CD4-positive, CD25-positive, alpha-beta regulatory T cell (primary cell): ENCODE measurements at regions not wholly inside any gene's neighbourhood (a gene's known extent, or its start where the extent isn't known, plus 50 kb on each side); places are given as distances from the start of the nearest gene placed in this dataset.
"Not testable (repeated sequence)": the region's sequence is repeated elsewhere in the genome, so short reads cannot be mapped to it uniquely, and the experiment has no call there.

Experiments used
- ATAC-seq, 2 donors: fragments of 150-1000 bp; cut with Tn5 transposase; one replicate each; pipeline ENCODE4 v1.10.0; 2021; ENCODE audit warnings: low read depth in 2 of 2, moderate number of reproducible peaks in 2 of 2, moderate library complexity in 1 of 2
- DNase-seq, 3 donors: peaks; one replicate each; pipeline versions ENCODE4 v3.0.0 to v3.0.0-alpha.2; 2012 to 2022; ENCODE audit warnings: mixed read lengths in 1 of 3
- H3K27ac ChIP-seq: one replicate; pipeline ENCODE4 v1.7.0; 2013; ENCODE audit warnings: mild to moderate bottlenecking, low read length; ENCODE audit not compliant: insufficient read depth, poor library complexity, severe bottlenecking
- H3K27me3 ChIP-seq: one replicate; pipeline ENCODE4 v1.7.0; 2013; ENCODE audit warnings: low read length; ENCODE audit not compliant: control insufficient read depth, insufficient read depth
- H3K36me3 ChIP-seq: one replicate; pipeline ENCODE4 v1.7.0; 2013; ENCODE audit warnings: mild to moderate bottlenecking, low read length, moderate library complexity; ENCODE audit not compliant: control insufficient read depth, insufficient read depth
- H3K4me1 ChIP-seq: 2 replicates; pipeline ENCODE4 v1.7.0; 2013; ENCODE audit warnings: mild to moderate bottlenecking, low read length; ENCODE audit not compliant: insufficient read depth, control insufficient read depth, poor library complexity, severe bottlenecking
- H3K4me3 ChIP-seq: one replicate; pipeline ENCODE4 v1.7.0; 2013; ENCODE audit warnings: low read depth, mild to moderate bottlenecking, low read length, moderate library complexity
- H3K9me3 ChIP-seq, 2 experiments: 1 replicate in 1 of 2; 2 replicates in 1 of 2; pipeline ENCODE4 v1.7.0; 2013; ENCODE audit warnings: low read length in 2 of 2, mild to moderate bottlenecking in 1 of 2, moderate library complexity in 1 of 2; ENCODE audit not compliant: control insufficient read depth in 2 of 2
- H3K27ac Mint-ChIP-seq, 3 donors: one replicate each; pipeline ENCODE4 v1.8.0; 2020 to 2022; ENCODE audit warnings: mild to moderate bottlenecking in 3 of 3, mixed read lengths in 3 of 3, moderate library complexity in 2 of 3
- H3K27me3 Mint-ChIP-seq: one replicate; pipeline ENCODE4 v1.8.0; 2022; ENCODE audit warnings: mild to moderate bottlenecking, mixed read lengths
- H3K36me3 Mint-ChIP-seq: one replicate; pipeline ENCODE4 v1.8.0; 2020; ENCODE audit warnings: mixed read lengths
- H3K4me1 Mint-ChIP-seq, 4 donors: one replicate each; pipeline ENCODE4 v1.8.0; 2020 to 2022; ENCODE audit warnings: mixed read lengths in 4 of 4, mild to moderate bottlenecking in 1 of 4
- H3K4me3 Mint-ChIP-seq, 4 donors: one replicate each; pipeline ENCODE4 v1.8.0; 2020 to 2022; ENCODE audit warnings: mild to moderate bottlenecking in 4 of 4, mixed read lengths in 4 of 4, moderate library complexity in 3 of 4
- H3K9me3 Mint-ChIP-seq, 7 donors: one replicate each; pipeline ENCODE4 v1.8.0; 2020 to 2022; ENCODE audit warnings: mixed read lengths in 7 of 7, mild to moderate bottlenecking in 3 of 7, moderate library complexity in 2 of 7

GRCh38 chr2:192719629-192720028 lies 524.9 kb upstream of the TMEFF2 start:
- ATAC-seq, result no peak
- no peaks in the 10 kb centered on the region for H3K9me3 ChIP-seq
- no peak overlapping the region for H3K4me3 Mint-ChIP-seq

GRCh38 chr2:192718340-192718739 lies 523.6 kb upstream of the TMEFF2 start:
- H3K36me3 Mint-ChIP-seq, result no peaks in the 10 kb centered on the region
- no peaks in the 10 kb centered on the region for H3K36me3 ChIP-seq
- H3K4me1 Mint-ChIP-seq, result no peaks in the 10 kb centered on the region
- H3K27me3 ChIP-seq, result no peaks in the 10 kb centered on the region
- ATAC-seq (no peak), DNase-seq (no peak)
- H3K27ac ChIP-seq, result no peak overlapping the region
- no peak overlapping the region for H3K4me3 ChIP-seq
- no peak overlapping the region for H3K4me3 Mint-ChIP-seq
- no peak overlapping the region for H3K27ac Mint-ChIP-seq
- no peaks in the 10 kb centered on the region for H3K4me1 ChIP-seq
- no peaks in the 10 kb centered on the region for H3K27me3 Mint-ChIP-seq
- H3K9me3 ChIP-seq, result no peaks in the 10 kb centered on the region
- H3K9me3 Mint-ChIP-seq, result peaks cover 0 to 1% (median 0%) of the 10 kb centered on the region in 7 donors

More at GRCh38 chr2:192719629-192720028, 524.9 kb upstream of the TMEFF2 start:
- no peaks in the 10 kb centered on the region for H3K36me3 Mint-ChIP-seq
- Histone ChIP-seq H3K36me3 (no peaks in the 10 kb centered on the region), H3K27me3 (no peaks in the 10 kb centered on the region), H3K4me1 (no peaks in the 10 kb centered on the region), H3K4me3 (no peak overlapping the region), H3K27ac (no peak overlapping the region)
- no peaks in the 10 kb centered on the region for H3K4me1 Mint-ChIP-seq
- H3K27ac Mint-ChIP-seq, result no peak overlapping the region
- DNase-seq, result no peak
- H3K27me3 Mint-ChIP-seq, result no peaks in the 10 kb centered on the region
- H3K9me3 Mint-ChIP-seq, result peaks cover 0 to 2% (median 0%) of the 10 kb centered on the region in 7 donors

GRCh38 chr2:192700934-192701333 lies 506.2 kb upstream of the TMEFF2 start:
- no peaks in the 10 kb centered on the region for H3K9me3 ChIP-seq
- no peaks in the 10 kb centered on the region for H3K4me1 Mint-ChIP-seq
- peaks cover 0 to 2% (median 0%) of the 10 kb centered on the region in 7 donors for H3K9me3 Mint-ChIP-seq
- H3K36me3 ChIP-seq, result no peaks in the 10 kb centered on the region
- H3K27ac Mint-ChIP-seq, result no peak overlapping the region
- H3K36me3 Mint-ChIP-seq, result no peaks in the 10 kb centered on the region
- no peaks in the 10 kb centered on the region for H3K27me3 ChIP-seq
- H3K27ac ChIP-seq, result no peak overlapping the region
- DNase-seq (no peak), ATAC-seq (no peak)
- no peak overlapping the region for H3K4me3 Mint-ChIP-seq
- H3K27me3 Mint-ChIP-seq, result no peaks in the 10 kb centered on the region
- no peaks in the 10 kb centered on the region for H3K4me1 ChIP-seq
- no peak overlapping the region for H3K4me3 ChIP-seq

- no peaks in the 10 kb centered on the region for H3K4me1 ChIP-seq
- no peaks in the 10 kb centered on the region for H3K27me3 ChIP-seq
- H3K27ac Mint-ChIP-seq, result no peak overlapping the region
- no peaks in the 10 kb centered on the region for H3K9me3 ChIP-seq
- no peaks in the 10 kb centered on the region for H3K27me3 Mint-ChIP-seq
- H3K4me3 ChIP-seq, result no peak overlapping the region
- no peaks in the 10 kb centered on the region for H3K36me3 Mint-ChIP-seq
- DNase-seq (no peak), ATAC-seq (no peak)
- H3K4me1 Mint-ChIP-seq, result no peaks in the 10 kb centered on the region
- no peak overlapping the region for H3K27ac ChIP-seq
- no peaks in the 10 kb centered on the region for H3K9me3 Mint-ChIP-seq
- H3K36me3 ChIP-seq, result no peaks in the 10 kb centered on the region
- H3K4me3 Mint-ChIP-seq, result no peak overlapping the region
Observed at GRCh38 chr2:192697880-192698279, 503.1 kb upstream of the TMEFF2 start.

- Mint-ChIP-seq H3K27ac (no peak overlapping the region), H3K36me3 (no peaks in the 10 kb centered on the region), H3K27me3 (no peaks in the 10 kb centered on the region), H3K4me1 (no peaks in the 10 kb centered on the region), H3K4me3 (no peak overlapping the region), H3K9me3 (no peaks in the 10 kb centered on the region)
- Histone ChIP-seq H3K27me3 (no peaks in the 10 kb centered on the region), H3K4me1 (no peaks in the 10 kb centered on the region), H3K27ac (no peak overlapping the region), H3K9me3 (no peaks in the 10 kb centered on the region), H3K36me3 (no peaks in the 10 kb centered on the region), H3K4me3 (no peak overlapping the region)
- ATAC-seq, result no peak
- no peak for DNase-seq
Observed at GRCh38 chr2:192696857-192697256, 502.1 kb upstream of the TMEFF2 start.

- Histone ChIP-seq H3K4me3 (no peak overlapping the region), H3K27ac (no peak overlapping the region), H3K36me3 (no peaks in the 10 kb centered on the region), H3K9me3 (no peaks in the 10 kb centered on the region), H3K4me1 (no peaks in the 10 kb centered on the region), H3K27me3 (no peaks in the 10 kb centered on the region)
- DNase-seq (no peak), ATAC-seq (no peak)
- Mint-ChIP-seq H3K36me3 (no peaks in the 10 kb centered on the region), H3K4me1 (no peaks in the 10 kb centered on the region), H3K9me3 (peaks cover 0 to 5% (median 0%) of the 10 kb centered on the region in 7 donors), H3K4me3 (no peak overlapping the region), H3K27me3 (no peaks in the 10 kb centered on the region), H3K27ac (no peak overlapping the region)
Observed at GRCh38 chr2:192687015-192687414, 492.3 kb upstream of the TMEFF2 start.

- H3K4me3 Mint-ChIP-seq, H3K27me3 Mint-ChIP-seq, H3K4me3 ChIP-seq, H3K4me1 ChIP-seq, H3K36me3 Mint-ChIP-seq, DNase-seq, H3K4me1 Mint-ChIP-seq, H3K27me3 ChIP-seq, H3K36me3 ChIP-seq, H3K27ac ChIP-seq, H3K9me3 ChIP-seq, ATAC-seq, H3K27ac Mint-ChIP-seq, H3K9me3 Mint-ChIP-seq: not testable (repeated sequence)
Observed at GRCh38 chr2:192682511-192682910, 487.8 kb upstream of the TMEFF2 start.

- H3K4me1 Mint-ChIP-seq, result no peaks in the 10 kb centered on the region
- Histone ChIP-seq H3K9me3 (no peaks in the 10 kb centered on the region), H3K4me1 (no peaks in the 10 kb centered on the region), H3K27ac (no peak overlapping the region), H3K36me3 (no peaks in the 10 kb centered on the region), H3K27me3 (no peaks in the 10 kb centered on the region), H3K4me3 (no peak overlapping the region)
- H3K4me3 Mint-ChIP-seq, result no peak overlapping the region
- H3K9me3 Mint-ChIP-seq, result peaks cover 0 to 4% (median 0%) of the 10 kb centered on the region in 7 donors
- DNase-seq (no peak), ATAC-seq (no peak)
- H3K36me3 Mint-ChIP-seq, result no peaks in the 10 kb centered on the region
- no peaks in the 10 kb centered on the region for H3K27me3 Mint-ChIP-seq
- no peak overlapping the region for H3K27ac Mint-ChIP-seq
Observed at GRCh38 chr2:192675681-192676080, 480.9 kb upstream of the TMEFF2 start.
